Renal cortical epithelial cell (primary cell): ENCODE measurements at regions not wholly inside any gene's neighbourhood (a gene's known extent, or its start where the extent isn't known, plus 50 kb on each side); places are given as distances from the start of the nearest gene placed in this dataset.
"Not testable (repeated sequence)": the region's sequence is repeated elsewhere in the genome, so short reads cannot be mapped to it uniquely, and the experiment has no call there.

Source experiments
- DNase-seq: peaks from one replicate; pipeline ENCODE4 v3.0.0-alpha.2; 2011; ENCODE audit warnings: low read depth

DNA sequence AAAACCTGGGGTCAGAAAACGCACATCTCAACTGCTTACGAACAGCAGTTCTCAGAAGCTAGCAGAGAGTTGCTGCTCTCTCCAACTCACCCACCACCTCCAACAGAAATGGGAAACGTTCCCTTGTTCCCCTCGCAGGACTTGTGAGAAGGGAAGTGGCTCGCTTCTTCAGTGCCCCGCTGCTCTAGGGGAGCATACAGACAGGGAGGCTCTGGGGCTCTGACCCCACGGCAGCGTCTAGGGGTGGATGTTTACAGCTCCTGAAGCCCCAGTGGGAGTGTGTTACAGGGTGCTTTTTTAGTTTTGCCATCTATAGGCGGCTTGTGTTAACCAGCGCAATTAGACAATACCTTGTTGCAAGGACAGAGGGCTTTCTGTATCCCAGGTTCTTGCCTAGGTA is 267.7 kb upstream of the ACTBL2 start:
- no peak for DNase-seq

DNA sequence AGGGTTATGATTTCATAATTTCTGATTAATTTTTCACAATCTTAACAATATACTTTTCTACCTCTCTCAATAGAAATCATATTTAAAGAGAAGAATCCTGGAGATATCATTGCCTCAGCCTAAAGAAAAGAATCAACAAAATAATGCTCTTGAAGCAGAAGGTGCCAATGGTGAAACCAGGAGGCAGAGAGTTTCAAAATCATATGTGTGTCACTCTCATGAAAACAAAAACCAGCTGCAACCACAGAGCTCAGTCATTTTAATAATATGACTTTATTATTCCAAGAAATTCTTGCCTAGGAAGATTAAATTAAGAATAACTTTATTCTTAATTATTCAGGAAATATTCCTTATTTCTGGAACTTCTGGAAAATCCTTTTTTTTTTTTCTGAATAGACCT is 266.8 kb upstream of the ACTBL2 start:
- no peak for DNase-seq

DNA sequence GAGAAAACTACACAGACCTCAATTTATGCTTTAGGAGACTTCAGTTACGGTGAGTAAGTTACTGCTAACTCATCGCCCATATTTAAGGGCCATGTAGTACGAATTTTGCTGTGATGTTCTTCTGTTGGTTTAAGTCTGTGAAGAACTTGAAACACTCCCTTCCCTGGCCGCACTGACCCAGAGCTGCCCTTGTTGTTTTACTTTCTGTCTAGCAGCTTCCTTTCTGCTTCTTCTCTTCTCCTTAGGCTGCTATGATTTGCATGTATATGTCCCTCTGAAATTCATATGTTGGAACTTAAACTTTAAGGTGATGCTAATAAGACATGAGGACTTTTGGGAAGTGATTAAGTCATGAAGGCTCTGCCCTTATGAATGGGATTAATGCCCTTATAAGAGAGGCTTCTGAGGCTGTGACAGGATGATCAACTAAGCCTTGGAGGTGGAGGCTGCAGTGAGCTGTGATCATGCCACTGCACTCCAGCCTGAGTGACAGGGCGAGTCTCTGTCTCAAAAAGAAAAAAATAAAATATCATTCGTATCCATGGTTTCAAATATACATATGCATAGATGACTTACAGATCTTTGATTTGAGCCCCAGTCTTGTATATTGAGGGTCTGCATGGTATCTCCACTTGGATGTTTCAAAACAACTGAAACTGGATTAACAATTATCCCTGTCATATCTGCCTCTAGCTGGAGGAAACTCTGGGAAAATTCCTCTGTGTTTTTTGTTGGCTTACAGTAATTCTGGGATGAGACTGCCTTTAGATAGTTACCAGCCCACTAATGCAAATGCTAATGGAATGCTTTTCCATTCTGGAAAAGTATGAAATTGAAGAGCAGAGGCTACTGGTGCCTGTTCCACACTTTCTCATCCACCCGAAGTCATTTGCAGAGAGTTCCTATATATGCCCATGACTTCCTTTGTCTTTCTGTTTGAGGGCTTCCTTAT is 263.4 kb upstream of the ACTBL2 start:
- DNase-seq: no peak

DNA sequence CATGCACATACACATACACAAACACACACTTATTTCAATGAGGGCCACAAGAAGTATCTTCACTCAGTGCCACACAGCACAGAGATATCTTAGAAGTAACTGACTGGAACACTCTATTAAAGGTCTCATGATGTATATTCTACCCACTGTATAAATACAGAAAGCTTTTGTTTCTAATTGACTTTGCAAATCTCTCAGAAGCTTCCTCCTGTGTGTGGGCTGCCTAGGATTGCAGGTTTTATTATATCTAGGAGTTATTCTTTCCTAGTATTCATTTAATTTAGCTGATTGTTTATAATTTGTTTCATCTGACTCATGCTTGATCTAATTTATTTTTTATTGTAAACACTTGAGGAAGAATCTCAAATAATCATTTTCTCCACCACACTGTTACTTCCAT is 262.4 kb upstream of the ACTBL2 start:
- DNase-seq: no peak

DNA sequence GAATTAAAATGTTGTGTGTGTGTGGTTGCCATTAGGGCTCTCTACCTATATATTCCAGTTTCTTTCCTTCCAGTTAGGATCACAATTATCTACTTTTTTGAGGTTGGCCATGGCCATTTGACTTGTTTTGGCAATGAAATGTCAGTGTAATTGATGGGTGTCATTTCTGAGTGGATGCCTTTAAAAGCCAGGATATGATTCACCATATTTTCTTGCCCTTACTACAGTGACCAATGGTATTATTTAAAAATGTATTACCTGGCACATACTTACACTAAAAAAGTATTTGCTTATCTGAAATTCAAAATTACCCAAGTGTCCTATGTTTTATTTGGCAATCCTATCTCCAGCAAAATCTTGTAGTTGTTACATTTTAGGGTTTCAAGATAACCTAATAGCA is 258.7 kb upstream of the ACTBL2 start:
- DNase-seq: no peak

DNA sequence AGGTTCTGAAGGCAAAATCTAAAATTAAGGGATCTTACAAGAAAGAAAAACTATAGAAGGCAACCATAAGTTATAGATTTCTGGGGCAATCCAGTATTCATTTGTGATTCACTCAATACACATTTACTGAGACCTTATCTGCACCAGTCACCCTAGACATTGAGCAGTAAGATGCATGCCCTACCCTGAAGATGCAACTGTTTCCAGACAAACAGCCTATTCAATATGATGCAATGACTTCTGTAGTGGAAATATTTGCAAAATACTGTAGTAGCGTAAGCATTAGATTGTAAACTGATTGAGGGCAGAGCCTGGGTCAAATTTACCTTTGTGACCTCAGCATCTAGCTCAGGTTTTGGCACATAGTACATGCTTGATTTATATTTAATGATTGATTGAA is 256.2 kb upstream of the ACTBL2 start:
- no peak for DNase-seq

DNA sequence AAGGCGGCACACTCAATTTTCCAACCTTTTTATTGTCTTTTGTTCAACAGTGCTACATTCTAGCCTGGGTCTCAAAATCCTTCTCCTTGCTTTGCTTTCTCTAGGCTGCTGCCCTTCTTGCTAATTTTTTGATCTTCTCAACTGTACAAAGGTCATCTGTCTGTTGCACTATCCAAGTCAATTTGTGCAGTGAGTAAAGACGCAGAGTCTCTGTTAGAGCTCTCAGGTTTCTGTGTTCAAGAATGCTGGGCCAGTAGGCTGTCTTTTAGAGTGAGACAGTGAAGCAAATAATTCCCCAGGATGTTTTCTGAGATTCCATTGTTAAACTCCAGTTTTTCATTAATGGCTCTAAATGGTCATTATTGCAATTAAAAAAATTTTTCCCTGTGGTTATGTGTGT is 255.7 kb upstream of the ACTBL2 start:
- DNase-seq: no peak

GRCh38 chr5:57736716-57737115 is 254.1 kb upstream of the ACTBL2 start:
- DNase-seq: no peak

- peak; percentile 98 for DNase-seq
These were observed 252.9 kb upstream of the ACTBL2 start for GRCh38 chr5:57735279-57736153.

GRCh38 chr5:57734296-57734695 is 251.7 kb upstream of the ACTBL2 start:
- DNase-seq: no peak

GRCh38 chr5:57727591-57727990 is 245.0 kb upstream of the ACTBL2 start:
- no peak for DNase-seq

DNA sequence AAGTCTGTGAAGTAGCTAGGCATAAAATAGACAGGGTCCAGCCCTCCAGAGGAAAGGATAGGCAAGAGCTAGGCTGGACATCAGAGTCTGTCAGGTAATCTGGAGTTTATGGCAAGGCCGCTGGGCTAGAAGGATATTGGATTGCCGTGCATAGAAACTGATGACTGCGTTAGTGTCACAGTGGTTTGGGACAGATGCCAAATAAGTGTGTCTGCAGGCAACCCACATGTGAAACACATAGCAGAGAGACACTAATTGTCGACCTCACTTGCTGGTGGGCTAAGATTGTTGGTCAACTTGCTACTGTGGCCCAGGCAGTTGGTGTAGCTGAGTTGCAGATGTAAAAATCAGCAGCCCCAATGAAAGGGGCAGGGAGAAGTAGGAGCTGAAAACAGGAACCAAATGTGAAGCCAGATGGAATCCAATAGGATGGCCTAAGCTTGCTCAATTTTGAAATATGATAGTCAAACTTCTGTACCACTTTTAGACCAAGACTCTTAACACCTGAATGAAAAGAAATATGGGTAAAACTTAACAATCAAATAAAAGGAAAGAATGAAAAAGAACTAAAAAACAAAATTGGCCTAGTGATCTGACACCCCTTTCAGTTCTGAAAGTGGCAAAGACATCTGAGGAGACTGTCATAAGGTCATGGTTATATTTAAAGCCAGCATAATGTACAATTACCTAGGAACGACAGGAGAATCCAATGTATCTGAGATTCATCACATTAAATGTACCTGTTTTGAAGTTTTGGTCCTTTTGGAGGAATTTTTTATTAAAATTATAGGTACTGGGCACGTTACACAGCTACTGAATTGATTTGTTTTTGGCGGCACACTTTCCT is 243.3 kb upstream of the ACTBL2 start:
- DNase-seq: no peak

GRCh38 chr5:57724836-57725235 is 242.2 kb upstream of the ACTBL2 start:
- no peak for DNase-seq

GRCh38 chr5:57721226-57721625 is 238.6 kb upstream of the ACTBL2 start:
- DNase-seq: no peak

GRCh38 chr5:57720656-57721055 is 238.0 kb upstream of the ACTBL2 start:
- DNase-seq: no peak

DNA sequence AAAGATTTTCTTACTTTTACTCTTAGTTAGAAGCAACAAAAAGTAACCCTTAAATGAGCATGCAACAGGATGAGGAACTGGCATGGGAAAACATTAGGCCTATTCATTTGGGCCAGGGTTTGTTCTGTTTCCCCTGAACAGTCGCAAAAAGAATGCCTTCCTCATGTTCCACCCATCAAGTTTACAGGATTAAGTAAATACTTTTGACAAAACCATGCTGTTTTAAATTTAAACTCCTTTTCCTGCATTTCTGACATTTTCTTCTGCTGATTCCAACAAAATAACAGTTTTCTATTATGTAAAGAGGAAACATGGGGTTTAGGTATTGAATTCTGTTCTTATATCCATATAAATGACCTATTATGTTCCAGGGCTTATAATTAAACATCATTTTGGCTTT is 236.6 kb upstream of the ACTBL2 start:
- DNase-seq: no peak

DNA sequence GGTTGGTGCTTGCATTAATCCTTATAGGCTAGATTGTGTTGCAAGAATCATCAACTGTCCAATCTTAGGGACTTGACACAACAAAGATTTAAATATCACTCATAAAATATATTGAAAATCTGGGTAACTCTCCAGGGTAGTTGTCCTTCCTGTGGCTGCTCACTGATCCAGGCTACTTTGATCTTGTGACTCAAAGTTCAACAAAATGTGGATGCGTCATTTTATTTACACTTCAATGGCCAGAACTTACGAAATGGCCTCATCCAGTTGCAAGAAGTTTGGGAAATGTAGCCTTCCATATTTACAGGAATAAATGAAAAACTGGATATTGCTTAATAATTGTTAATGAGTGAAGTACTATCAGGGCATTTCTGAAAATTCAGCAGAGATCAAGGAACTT is 235.5 kb upstream of the ACTBL2 start:
- peak; percentile 96 for DNase-seq

DNA sequence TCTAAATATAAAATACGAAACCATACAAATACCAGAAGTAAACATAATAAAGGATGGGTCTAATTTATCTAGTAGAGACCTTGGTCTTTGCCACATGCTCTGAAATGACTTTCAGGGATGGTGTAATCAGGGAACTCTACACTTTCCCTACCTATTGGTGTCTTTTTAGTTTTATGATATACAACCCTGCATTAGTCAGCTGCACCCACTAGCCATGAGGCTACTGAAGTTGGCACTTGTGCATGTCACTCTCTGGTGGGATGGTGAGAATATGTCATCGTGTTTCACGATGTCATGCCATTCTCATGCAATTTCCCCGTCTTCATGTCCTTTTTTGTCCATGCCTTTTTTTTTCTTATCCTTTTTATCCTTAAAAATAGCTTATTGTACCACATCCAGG is 234.9 kb upstream of the ACTBL2 start:
- DNase-seq: no peak

DNA sequence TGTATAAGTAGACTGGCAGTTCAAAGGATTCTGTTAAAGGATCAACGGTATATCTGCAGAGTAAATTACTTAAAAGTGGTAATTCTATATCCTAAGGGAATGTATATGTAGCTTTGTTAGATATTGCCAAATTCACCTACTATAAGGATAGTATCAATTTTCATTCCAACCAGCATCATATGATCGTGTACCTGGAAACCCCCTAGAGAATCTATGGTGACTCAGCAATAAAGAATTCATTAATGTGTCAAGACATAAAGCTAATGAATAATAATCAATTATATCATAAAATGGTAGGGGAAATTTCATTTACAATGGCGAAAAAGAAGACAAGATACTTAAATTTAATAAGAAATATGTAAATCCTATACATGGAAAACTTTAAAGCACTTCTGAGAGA is 234.1 kb upstream of the ACTBL2 start:
- DNase-seq: no peak

DNA sequence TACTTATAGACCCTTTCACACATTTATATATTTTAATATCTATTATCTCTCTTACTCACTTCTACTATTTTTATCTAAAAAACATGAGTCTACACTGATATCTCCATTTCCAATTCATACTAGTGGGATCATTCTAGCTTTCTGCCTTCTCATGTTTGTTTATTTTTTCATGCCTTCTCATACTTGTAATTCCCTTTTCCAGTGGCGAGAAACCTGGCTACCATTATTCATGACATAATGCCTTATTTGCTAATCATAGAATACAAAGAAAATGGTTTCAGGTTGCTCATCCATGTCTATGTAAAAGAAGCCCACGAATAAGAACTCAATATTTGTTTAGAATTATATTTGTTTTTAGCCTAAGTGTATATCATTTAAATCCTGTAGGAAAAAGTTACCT is 232.7 kb upstream of the ACTBL2 start:
- no peak for DNase-seq

- not testable (repeated sequence) for DNase-seq
These were observed 230.9 kb upstream of the ACTBL2 start for GRCh38 chr5:57713535-57713934.

DNA sequence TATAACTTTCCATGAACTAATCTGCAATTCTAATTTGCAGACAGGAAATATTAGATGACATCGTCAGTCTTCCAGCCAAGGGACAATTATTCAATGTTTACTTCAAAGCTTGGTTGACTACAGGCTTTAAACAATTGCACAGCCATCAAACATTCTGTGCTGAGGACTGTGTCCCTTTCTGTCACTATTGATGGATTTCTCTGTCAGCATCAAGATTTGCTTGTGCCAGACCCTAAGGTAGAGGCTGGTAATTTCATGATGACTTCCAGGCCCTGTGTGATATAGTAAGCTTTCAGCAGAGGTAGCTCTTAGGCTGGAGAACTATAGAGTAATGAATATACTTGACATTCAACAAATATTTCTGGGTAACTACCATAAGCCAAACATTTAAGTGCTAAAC is 229.3 kb upstream of the ACTBL2 start:
- no peak for DNase-seq
